ENCODE measurements at regions not wholly inside any gene's neighbourhood (a gene's known extent, or its start where the extent isn't known, plus 50 kb on each side); places are given as distances from the start of the nearest gene placed in this dataset.

GRCh38 chr3:69566275-69566674, 173.0 kb upstream of the MITF start:
- no peak overlapping the region for H3K4me3 ChIP-seq
- H3K4me1 ChIP-seq = no peaks in the 10 kb centered on the region
- no peaks in the 10 kb centered on the region for H3K9me3 ChIP-seq
- intact Hi-C loops (cut with DNase I; ENCODE audit: low total_unique reads) = no loop called here
- no peak for DNase-seq
- no peaks in the 10 kb centered on the region for H3K36me3 ChIP-seq (ENCODE audit: low read depth, missing control alignments)
- no peak overlapping the region for H3K27ac ChIP-seq
- H3K27me3 ChIP-seq = no peaks in the 10 kb centered on the region
- TF ChIP-seq CTCF (IDR thresholded peaks at IDR 0.05) = no peak
- TF ChIP-seq POLR2A (IDR thresholded peaks at IDR 0.05) = no peak
- WGBS, 2 donors = 59 to 67% methylated on average over 4 of the region's 4 CpGs

- H3K27ac ChIP-seq = no peak overlapping the region
- no peaks in the 10 kb centered on the region for H3K36me3 ChIP-seq (ENCODE audit: low read depth, missing control alignments)
- TF ChIP-seq CTCF (IDR thresholded peaks at IDR 0.05) = no peak
- no peak for TF ChIP-seq POLR2A (IDR thresholded peaks at IDR 0.05)
- H3K4me3 ChIP-seq = no peak overlapping the region
- no peaks in the 10 kb centered on the region for H3K9me3 ChIP-seq
- 90 to 93% methylated on average over 4 of the region's 4 CpGs for WGBS, 2 donors
- intact Hi-C loops (cut with DNase I; ENCODE audit: low total_unique reads) = no loop called here
- H3K4me1 ChIP-seq = no peaks in the 10 kb centered on the region
- H3K27me3 ChIP-seq = no peaks in the 10 kb centered on the region
- no peak for DNase-seq
Observed at GRCh38 chr3:69565316-69565715, 173.9 kb upstream of the MITF start.

- Histone ChIP-seq H3K27me3 (no peaks in the 10 kb centered on the region), H3K4me1 (no peaks in the 10 kb centered on the region), H3K4me3 (no peak overlapping the region), H3K9me3 (no peaks in the 10 kb centered on the region), H3K27ac (no peak overlapping the region), H3K36me3 (ENCODE audit: low read depth, missing control alignments) (no peaks in the 10 kb centered on the region)
- no peak for TF ChIP-seq CTCF (IDR thresholded peaks at IDR 0.05)
- TF ChIP-seq POLR2A (IDR thresholded peaks at IDR 0.05) = no peak
- intact Hi-C loops (cut with DNase I; ENCODE audit: low total_unique reads) = no loop called here
- DNase-seq = no peak
- 86 to 93% methylated on average over 5 of the region's 5 CpGs for WGBS, 2 donors
Observed at GRCh38 chr3:69563981-69564380, 175.3 kb upstream of the MITF start.

GRCh38 chr3:69563151-69563550, 176.1 kb upstream of the MITF start:
- intact Hi-C loops (cut with DNase I; ENCODE audit: low total_unique reads) = no loop called here
- Histone ChIP-seq H3K9me3 (no peaks in the 10 kb centered on the region), H3K4me3 (no peak overlapping the region), H3K27ac (no peak overlapping the region), H3K36me3 (ENCODE audit: low read depth, missing control alignments) (no peaks in the 10 kb centered on the region), H3K27me3 (no peaks in the 10 kb centered on the region), H3K4me1 (no peaks in the 10 kb centered on the region)
- DNase-seq = no peak
- WGBS, 2 donors = 81 to 85% methylated on average over 3 of the region's 3 CpGs
- no peak for TF ChIP-seq CTCF (IDR thresholded peaks at IDR 0.05)
- TF ChIP-seq POLR2A (IDR thresholded peaks at IDR 0.05) = no peak

- TF ChIP-seq POLR2A (IDR thresholded peaks at IDR 0.05) (no peak), CTCF (IDR thresholded peaks at IDR 0.05) (no peak)
- 21 to 39% methylated on average over 4 of the region's 4 CpGs for WGBS, 2 donors
- DNase-seq = no peak
- Histone ChIP-seq H3K9me3 (no peaks in the 10 kb centered on the region), H3K27ac (no peak overlapping the region), H3K4me3 (no peak overlapping the region), H3K36me3 (ENCODE audit: low read depth, missing control alignments) (no peaks in the 10 kb centered on the region), H3K27me3 (no peaks in the 10 kb centered on the region), H3K4me1 (no peaks in the 10 kb centered on the region)
- intact Hi-C loops (cut with DNase I; ENCODE audit: low total_unique reads) = no loop called here
Observed at GRCh38 chr3:69562020-69562419, 176.1 kb upstream of the FRMD4B start.

All from testis (tissue), 2 donors.